H9 (cell line): ENCODE measurements at regions not wholly inside any gene's neighbourhood (a gene's known extent, or its start where the extent isn't known, plus 50 kb on each side); places are given as distances from the start of the nearest gene placed in this dataset.

ENCODE experiments used
- DNase-seq: peaks from one replicate; pipeline ENCODE4 v3.0.0-alpha.2; 2017
- H2AFZ ChIP-seq: one replicate; pipeline ENCODE4 v1.6.1; 2013; ENCODE audit warnings: mild to moderate bottlenecking, low read length, control low read depth, moderate library complexity
- H2AK5ac ChIP-seq: 2 replicates; pipeline ENCODE4 v1.6.1; 2013; ENCODE audit warnings: low read length, control low read depth, mixed read lengths; ENCODE audit not compliant: insufficient read length
- H2BK120ac ChIP-seq: one replicate; pipeline ENCODE4 v1.6.1; 2013; ENCODE audit warnings: low read depth, mild to moderate bottlenecking, low read length, control low read depth, inconsistent platforms; ENCODE audit not compliant: poor library complexity, severe bottlenecking
- H2BK12ac ChIP-seq: 2 replicates; pipeline ENCODE4 v1.6.1; 2013; ENCODE audit warnings: low read length, control low read depth, mixed read lengths, low read depth; ENCODE audit not compliant: insufficient read length
- H2BK15ac ChIP-seq: 2 replicates; pipeline ENCODE4 v1.6.1; 2013; ENCODE audit warnings: low read depth, low read length, control low read depth
- H2BK20ac ChIP-seq: one replicate; pipeline ENCODE4 v1.6.1; 2013; ENCODE audit warnings: low read depth, mild to moderate bottlenecking, low read length, control low read depth, inconsistent platforms; ENCODE audit not compliant: poor library complexity, severe bottlenecking
- H2BK5ac ChIP-seq: 2 replicates; pipeline ENCODE4 v1.6.1; 2013; ENCODE audit warnings: low read length, control low read depth, mixed read lengths; ENCODE audit not compliant: insufficient read length
- H3K14ac ChIP-seq: 2 replicates; pipeline ENCODE4 v1.6.1; 2013; ENCODE audit warnings: low read length, control low read depth; ENCODE audit not compliant: insufficient read depth
- H3K18ac ChIP-seq: 2 replicates; pipeline ENCODE4 v1.6.1; 2013; ENCODE audit warnings: low read depth, mild to moderate bottlenecking, mixed read lengths, low read length, control low read depth; ENCODE audit not compliant: insufficient read length
- H3K23ac ChIP-seq: 2 replicates; pipeline ENCODE4 v1.6.1; 2013; ENCODE audit warnings: low read length, control low read depth, mixed read lengths, low read depth; ENCODE audit not compliant: insufficient read length
- H3K23me2 ChIP-seq: 2 replicates; pipeline ENCODE4 v1.6.1; 2013; ENCODE audit warnings: low read depth, mild to moderate bottlenecking, mixed read lengths, low read length, control low read depth; ENCODE audit not compliant: insufficient read length, poor library complexity, severe bottlenecking
- H3K27ac ChIP-seq: 2 replicates; pipeline ENCODE4 v1.5.1; 2013; ENCODE audit warnings: low read length, control low read depth, mixed read lengths, low read depth; ENCODE audit not compliant: insufficient read length
- H3K27me3 ChIP-seq: 2 replicates; pipeline ENCODE4 v1.6.1; 2013; ENCODE audit warnings: low read length, control low read depth, inconsistent platforms; ENCODE audit not compliant: insufficient read depth
- H3K4ac ChIP-seq: 2 replicates; pipeline ENCODE4 v1.6.1; 2013; ENCODE audit warnings: low read depth, mild to moderate bottlenecking, control low read depth, inconsistent platforms, low read length, moderate library complexity
- H3K4me1 ChIP-seq: 2 replicates; pipeline ENCODE4 v1.6.1; 2013; ENCODE audit warnings: low read length, control low read depth, inconsistent platforms; ENCODE audit not compliant: insufficient read depth
- H3K4me2 ChIP-seq: 2 replicates; pipeline ENCODE4 v1.6.1; 2013; ENCODE audit warnings: low read length, control low read depth, mixed read lengths; ENCODE audit not compliant: insufficient read length, insufficient read depth
- H3K56ac ChIP-seq: 2 replicates; pipeline ENCODE4 v1.6.1; 2013; ENCODE audit warnings: low read depth, mild to moderate bottlenecking, mixed read lengths, low read length, control low read depth; ENCODE audit not compliant: insufficient read length
- H3K79me1 ChIP-seq: 2 replicates; pipeline ENCODE4 v1.6.1; 2013; ENCODE audit warnings: low read depth, mild to moderate bottlenecking, moderate library complexity, low read length, control low read depth, inconsistent platforms; ENCODE audit not compliant: insufficient read depth, poor library complexity, severe bottlenecking
- H3K79me2 ChIP-seq: 2 replicates; pipeline ENCODE4 v1.6.1; 2013; ENCODE audit warnings: low read length, control low read depth, inconsistent platforms; ENCODE audit not compliant: insufficient read depth
- H3K9ac ChIP-seq: 2 replicates; pipeline ENCODE4 v1.6.1; 2013; ENCODE audit warnings: low read length, control low read depth, mixed read lengths; ENCODE audit not compliant: insufficient read length; ENCODE audit errors: extremely low read depth
- H3K9me3 ChIP-seq: one replicate; pipeline ENCODE4 v1.6.1; 2013; ENCODE audit warnings: low read depth, low read length, inconsistent platforms; ENCODE audit not compliant: control insufficient read depth
- H3T11ph ChIP-seq: one replicate; pipeline ENCODE4 v1.6.1; 2013; ENCODE audit warnings: mild to moderate bottlenecking, low read length, control low read depth, inconsistent platforms
- H4K20me1 ChIP-seq: one replicate; pipeline ENCODE4 v1.6.1; 2013; ENCODE audit not compliant: control insufficient read depth, insufficient read length, insufficient read depth
- H4K5ac ChIP-seq: 2 replicates; pipeline ENCODE4 v1.6.1; 2013; ENCODE audit warnings: low read depth, mild to moderate bottlenecking, mixed read lengths, low read length, control low read depth; ENCODE audit not compliant: insufficient read length
- H4K8ac ChIP-seq: replicated peaks from 2 replicates; pipeline ENCODE4 v1.6.1; 2013; ENCODE audit warnings: low read length, control low read depth, mixed read lengths, low read depth; ENCODE audit not compliant: insufficient read length
- H4K91ac ChIP-seq: 2 replicates; pipeline ENCODE4 v1.6.1; 2013; ENCODE audit warnings: low read depth, mild to moderate bottlenecking, moderate library complexity, mixed read lengths, low read length, control low read depth; ENCODE audit not compliant: insufficient read length
- H3K27ac Mint-ChIP-seq, 3 experiments: 2 replicates in 2 of 3; 3 replicates in 1 of 3; pipeline ENCODE4 v1.8.0; 2020 to 2021; ENCODE audit warnings: mixed read lengths in 3 of 3, mild to moderate bottlenecking in 1 of 3, moderate library complexity in 1 of 3
- H3K27me3 Mint-ChIP-seq: 2 replicates; pipeline ENCODE4 v1.8.0; 2021; ENCODE audit warnings: low read depth, mild to moderate bottlenecking, moderate library complexity, mixed read lengths
- H3K36me3 Mint-ChIP-seq, 3 experiments: 2 replicates in 2 of 3; 3 replicates in 1 of 3; pipeline ENCODE4 v1.8.0; 2020 to 2021; ENCODE audit warnings: low read depth in 3 of 3, mixed read lengths in 3 of 3; ENCODE audit not compliant: insufficient read depth in 1 of 3
- H3K4me1 Mint-ChIP-seq, 2 experiments: 2 replicates each; pipeline ENCODE4 v1.8.0; 2020; ENCODE audit warnings: mixed read lengths in 2 of 2
- H3K4me3 Mint-ChIP-seq, 2 experiments: 2 replicates in 1 of 2; 3 replicates in 1 of 2; pipeline ENCODE4 v1.8.0; 2020 to 2021; ENCODE audit warnings: mild to moderate bottlenecking in 2 of 2, mixed read lengths in 2 of 2, moderate library complexity in 1 of 2
- H3K9me3 Mint-ChIP-seq, 2 experiments: 2 replicates in 1 of 2; 3 replicates in 1 of 2; pipeline ENCODE4 v1.8.0; 2020; ENCODE audit warnings: mild to moderate bottlenecking in 2 of 2, mixed read lengths in 2 of 2, moderate library complexity in 1 of 2
- WGBS: extraction: QIAGEN DNeasy Blood & Tissue Kit; methylation state at CpG from one replicate; pipeline ENCODE4 v1.1.7; 2013; ENCODE audit warnings: missing lambda C conversion rate, low lambda C conversion rate, mixed read lengths; ENCODE audit not compliant: insufficient read length; ENCODE audit errors: extremely low coverage; 5-methylcytosine and 5-hydroxymethylcytosine counted together
- TF ChIP-seq, protein P1 (sequence below): fragments of 200-600 bp; sonication (generic); conservative IDR thresholded peaks from 3 replicates; pipeline ENCODE4 v1.8.0; 2021; ENCODE audit warnings: antibody characterized with exemption, mild to moderate bottlenecking

DNA sequence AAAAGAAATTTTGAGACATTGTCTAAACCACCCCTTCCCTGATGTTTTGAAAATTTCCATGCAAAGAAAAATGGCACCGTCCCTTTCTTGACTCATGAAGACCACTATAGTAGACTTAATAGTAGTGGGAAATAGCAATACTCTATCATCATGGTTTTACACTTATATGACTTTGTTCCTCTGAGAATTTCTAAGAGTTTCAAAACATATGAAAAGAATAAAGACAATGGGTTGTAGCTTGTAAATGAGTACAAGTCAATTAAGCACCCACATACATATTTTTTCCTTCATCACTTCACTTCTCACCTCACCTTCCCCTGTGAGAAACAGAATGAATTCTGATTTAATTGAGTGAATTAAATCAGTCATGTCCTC lies 151.7 kb downstream of the LYPLAL1 start:
- WGBS: no CpG with 5 or more reads among the region's 1 CpG
- H3K27ac Mint-ChIP-seq: no peak overlapping the region
- H2BK20ac ChIP-seq: no peak overlapping the region

More for the DNA sequence above, 151.7 kb downstream of the LYPLAL1 start:
- H3K9me3 Mint-ChIP-seq: no peaks in the 10 kb centered on the region; a peak in 1 of 5 replicates
- no peak overlapping the region for H3K23ac ChIP-seq
- no peak overlapping the region for H2BK120ac ChIP-seq
- H4K20me1 ChIP-seq: no peaks in the 10 kb centered on the region
- no peak overlapping the region for H2BK15ac ChIP-seq
- no peak overlapping the region for H3K4me3 Mint-ChIP-seq
- no peaks in the 10 kb centered on the region for H3K27me3 ChIP-seq
- H3T11ph ChIP-seq: no peak overlapping the region
- H3K27me3 Mint-ChIP-seq: no peaks in the 10 kb centered on the region
- H3K79me2 ChIP-seq: no peaks in the 10 kb centered on the region
- TF ChIP-seq, protein P1, sequence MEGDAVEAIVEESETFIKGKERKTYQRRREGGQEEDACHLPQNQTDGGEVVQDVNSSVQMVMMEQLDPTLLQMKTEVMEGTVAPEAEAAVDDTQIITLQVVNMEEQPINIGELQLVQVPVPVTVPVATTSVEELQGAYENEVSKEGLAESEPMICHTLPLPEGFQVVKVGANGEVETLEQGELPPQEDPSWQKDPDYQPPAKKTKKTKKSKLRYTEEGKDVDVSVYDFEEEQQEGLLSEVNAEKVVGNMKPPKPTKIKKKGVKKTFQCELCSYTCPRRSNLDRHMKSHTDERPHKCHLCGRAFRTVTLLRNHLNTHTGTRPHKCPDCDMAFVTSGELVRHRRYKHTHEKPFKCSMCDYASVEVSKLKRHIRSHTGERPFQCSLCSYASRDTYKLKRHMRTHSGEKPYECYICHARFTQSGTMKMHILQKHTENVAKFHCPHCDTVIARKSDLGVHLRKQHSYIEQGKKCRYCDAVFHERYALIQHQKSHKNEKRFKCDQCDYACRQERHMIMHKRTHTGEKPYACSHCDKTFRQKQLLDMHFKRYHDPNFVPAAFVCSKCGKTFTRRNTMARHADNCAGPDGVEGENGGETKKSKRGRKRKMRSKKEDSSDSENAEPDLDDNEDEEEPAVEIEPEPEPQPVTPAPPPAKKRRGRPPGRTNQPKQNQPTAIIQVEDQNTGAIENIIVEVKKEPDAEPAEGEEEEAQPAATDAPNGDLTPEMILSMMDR: no peak
- H3K4ac ChIP-seq: no peak overlapping the region
- no peaks in the 10 kb centered on the region for H3K9me3 ChIP-seq
- no peak for DNase-seq
- no peak overlapping the region for H3K14ac ChIP-seq
- H4K5ac ChIP-seq: no peak overlapping the region
- no peak overlapping the region for H3K4me2 ChIP-seq
- no peak overlapping the region for H2AK5ac ChIP-seq
- H2BK12ac ChIP-seq: no peak overlapping the region
- no peak overlapping the region for H3K27ac ChIP-seq
- H3K4me1 Mint-ChIP-seq: no peaks in the 10 kb centered on the region
- no peaks in the 10 kb centered on the region for H3K23me2 ChIP-seq
- no peak overlapping the region for H3K9ac ChIP-seq
- no peaks in the 10 kb centered on the region for H3K79me1 ChIP-seq
- no peak overlapping the region for H2BK5ac ChIP-seq
- H3K56ac ChIP-seq: no peak overlapping the region
- no peak overlapping the region for H4K91ac ChIP-seq
- peaks cover 0 to 4% (median 3%) of the 10 kb centered on the region in 3 experiments; a peak in 3 of 7 replicates for H3K36me3 Mint-ChIP-seq
- H3K4me1 ChIP-seq: no peaks in the 10 kb centered on the region
- H2AFZ ChIP-seq: no peak overlapping the region
- no peak overlapping the region for H4K8ac ChIP-seq
- no peak overlapping the region for H3K18ac ChIP-seq
